ENCODE measurements at regions not wholly inside any gene's neighbourhood (a gene's known extent, or its start where the extent isn't known, plus 50 kb on each side); places are given as distances from the start of the nearest gene placed in this dataset.

DNA sequence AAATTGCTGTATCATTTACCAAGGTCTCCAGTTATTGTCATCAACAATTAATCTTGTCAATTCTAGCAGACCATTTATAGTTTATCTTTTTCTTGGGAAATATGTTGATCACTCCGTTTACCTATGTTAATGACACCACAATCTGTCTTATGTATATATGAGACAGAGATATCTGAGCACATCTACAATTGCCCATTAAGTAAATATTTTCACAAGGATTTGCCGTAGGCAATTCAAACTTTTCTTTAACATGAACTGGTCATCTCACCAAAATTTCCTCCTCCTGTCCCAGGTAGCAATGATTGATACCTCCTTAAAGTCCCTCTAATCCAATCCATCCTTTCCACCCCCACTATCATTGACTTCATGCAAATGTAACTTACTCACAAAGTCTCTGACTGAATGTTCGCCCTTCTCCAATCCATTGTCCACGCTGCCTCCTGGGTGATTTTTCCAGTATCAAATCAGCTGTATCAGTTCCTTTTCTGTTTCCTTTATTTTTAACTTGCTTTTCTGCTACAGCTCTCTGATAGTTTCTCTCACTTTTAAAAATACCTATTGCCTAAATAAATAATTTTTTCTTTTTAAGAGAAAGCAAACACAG lies 138.3 kb downstream of the GNAT3 start:
- DNase-seq = no peak
- Histone ChIP-seq H3K4me1 (no peaks in the 10 kb centered on the region), H3K9me3 (no peaks in the 10 kb centered on the region), H3K27ac (no peak overlapping the region), H3K4me3 (no peak overlapping the region), H3K36me3 (no peaks in the 10 kb centered on the region), H3K27me3 (no peaks in the 10 kb centered on the region)
- TF ChIP-seq, protein P1, sequence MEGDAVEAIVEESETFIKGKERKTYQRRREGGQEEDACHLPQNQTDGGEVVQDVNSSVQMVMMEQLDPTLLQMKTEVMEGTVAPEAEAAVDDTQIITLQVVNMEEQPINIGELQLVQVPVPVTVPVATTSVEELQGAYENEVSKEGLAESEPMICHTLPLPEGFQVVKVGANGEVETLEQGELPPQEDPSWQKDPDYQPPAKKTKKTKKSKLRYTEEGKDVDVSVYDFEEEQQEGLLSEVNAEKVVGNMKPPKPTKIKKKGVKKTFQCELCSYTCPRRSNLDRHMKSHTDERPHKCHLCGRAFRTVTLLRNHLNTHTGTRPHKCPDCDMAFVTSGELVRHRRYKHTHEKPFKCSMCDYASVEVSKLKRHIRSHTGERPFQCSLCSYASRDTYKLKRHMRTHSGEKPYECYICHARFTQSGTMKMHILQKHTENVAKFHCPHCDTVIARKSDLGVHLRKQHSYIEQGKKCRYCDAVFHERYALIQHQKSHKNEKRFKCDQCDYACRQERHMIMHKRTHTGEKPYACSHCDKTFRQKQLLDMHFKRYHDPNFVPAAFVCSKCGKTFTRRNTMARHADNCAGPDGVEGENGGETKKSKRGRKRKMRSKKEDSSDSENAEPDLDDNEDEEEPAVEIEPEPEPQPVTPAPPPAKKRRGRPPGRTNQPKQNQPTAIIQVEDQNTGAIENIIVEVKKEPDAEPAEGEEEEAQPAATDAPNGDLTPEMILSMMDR (IDR thresholded peaks at IDR 0.05) = no peak
- intact Hi-C loops (cut with DNase I) = no loop called here
- no peak for ATAC-seq

DNA sequence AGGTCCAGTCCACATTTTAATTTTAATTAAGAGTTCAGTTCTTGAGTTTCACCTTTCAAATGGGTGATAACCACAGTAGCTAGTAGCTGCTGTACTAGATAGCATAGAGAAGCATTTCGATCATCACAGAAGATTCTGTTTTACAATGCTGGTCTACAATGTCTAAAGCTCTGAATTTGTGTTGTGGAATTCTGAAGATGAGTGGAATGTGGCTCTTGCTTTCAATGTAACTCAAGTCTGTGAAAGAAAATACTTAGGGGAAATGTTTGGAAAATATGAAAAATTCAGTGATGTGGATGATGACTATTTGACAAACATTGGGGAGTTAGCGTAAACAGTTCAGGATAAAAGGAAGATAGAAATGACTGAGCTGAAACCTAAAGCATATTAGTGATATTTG lies 139.4 kb downstream of the GNAT3 start:
- TF ChIP-seq, protein P1 (IDR thresholded peaks at IDR 0.05) = no peak
- intact Hi-C loops (cut with DNase I) = no loop called here
- Histone ChIP-seq H3K9me3 (no peaks in the 10 kb centered on the region), H3K27me3 (no peaks in the 10 kb centered on the region), H3K4me1 (no peaks in the 10 kb centered on the region), H3K27ac (no peak overlapping the region), H3K36me3 (no peaks in the 10 kb centered on the region), H3K4me3 (no peak overlapping the region)
- DNase-seq (no peak), ATAC-seq (no peak)

DNA sequence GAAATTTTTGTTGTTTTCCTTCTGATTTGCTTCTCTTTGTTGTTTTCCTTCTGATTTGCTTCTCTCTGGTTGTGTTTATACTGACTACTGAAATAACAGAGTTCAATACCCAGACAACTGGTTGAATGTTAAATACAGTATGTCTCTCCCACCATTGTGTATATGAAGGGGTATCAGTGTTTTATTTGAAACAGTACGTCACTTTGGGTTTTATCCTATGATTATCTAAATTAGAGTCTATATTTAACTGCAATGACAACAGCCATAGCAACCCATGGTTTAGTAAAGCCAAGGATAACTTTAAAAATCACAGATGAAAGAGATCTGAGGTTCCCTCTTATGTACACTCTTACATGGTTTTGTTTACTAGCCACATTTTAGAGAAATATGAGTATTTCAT lies 141.3 kb downstream of the GNAT3 start:
- Histone ChIP-seq H3K27ac (no peak overlapping the region), H3K9me3 (no peaks in the 10 kb centered on the region), H3K36me3 (no peaks in the 10 kb centered on the region), H3K4me3 (no peak overlapping the region), H3K4me1 (no peaks in the 10 kb centered on the region), H3K27me3 (no peaks in the 10 kb centered on the region)
- ATAC-seq (no peak), DNase-seq (no peak)
- TF ChIP-seq, protein P1 (IDR thresholded peaks at IDR 0.05) = no peak
- intact Hi-C loops (cut with DNase I) = no loop called here

DNA sequence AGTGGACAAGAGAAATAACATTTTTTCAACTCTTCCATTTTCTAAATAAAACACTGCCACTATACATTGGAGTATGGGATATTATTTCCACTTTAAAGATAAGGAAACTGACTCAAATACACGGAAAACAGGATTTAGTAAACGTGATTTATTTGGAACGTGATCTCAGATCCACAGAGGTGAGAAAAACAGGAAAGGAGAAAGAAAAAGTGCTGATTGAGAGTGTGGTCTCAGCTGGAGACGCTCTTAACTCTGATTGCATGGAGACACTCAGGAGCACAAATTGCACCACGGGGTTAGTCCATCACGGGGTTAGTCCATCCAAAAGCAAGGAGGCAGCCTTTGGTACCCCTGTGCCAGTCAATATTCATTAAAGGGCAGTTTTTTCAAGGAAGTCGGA lies 142.5 kb downstream of the GNAT3 start:
- DNase-seq (no peak), ATAC-seq (no peak)
- no peaks in the 10 kb centered on the region for H3K9me3 ChIP-seq
- H3K27me3 ChIP-seq = no peaks in the 10 kb centered on the region
- H3K36me3 ChIP-seq = no peaks in the 10 kb centered on the region
- H3K4me3 ChIP-seq = no peak overlapping the region
- intact Hi-C loops (cut with DNase I) = no loop called here
- TF ChIP-seq, protein P1 (IDR thresholded peaks at IDR 0.05) = no peak
- H3K4me1 ChIP-seq = no peaks in the 10 kb centered on the region
- no peak overlapping the region for H3K27ac ChIP-seq

DNA sequence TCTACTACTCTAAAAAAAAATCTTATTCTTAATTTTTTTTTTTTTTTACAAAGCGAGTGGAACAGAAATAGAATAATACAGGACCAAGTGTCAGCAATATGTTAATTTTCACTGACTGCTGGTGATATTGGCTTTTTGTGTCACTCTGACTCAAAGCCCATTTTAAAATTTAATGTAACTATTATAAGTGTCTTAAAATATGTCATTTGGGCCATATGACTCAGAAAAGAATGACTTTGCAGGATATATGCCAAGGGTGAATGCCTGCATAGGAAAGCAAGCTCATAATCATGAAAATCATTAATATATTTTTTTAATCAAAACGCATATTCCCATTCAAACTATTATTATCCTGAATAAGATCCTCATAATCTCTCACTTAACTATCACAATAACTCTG lies 149.2 kb downstream of the GNAT3 start:
- intact Hi-C loops (cut with DNase I) = no loop called here
- no peak for ATAC-seq

More for the DNA sequence above, 149.2 kb downstream of the GNAT3 start:
- no peaks in the 10 kb centered on the region for H3K4me1 ChIP-seq
- no peak overlapping the region for H3K27ac ChIP-seq
- TF ChIP-seq, protein P1 (IDR thresholded peaks at IDR 0.05) = no peak
- no peak overlapping the region for H3K4me3 ChIP-seq
- H3K9me3 ChIP-seq = no peaks in the 10 kb centered on the region
- DNase-seq = no peak
- H3K36me3 ChIP-seq = no peaks in the 10 kb centered on the region
- no peaks in the 10 kb centered on the region for H3K27me3 ChIP-seq
